ENCODE measurements at regions not wholly inside any gene's neighbourhood (a gene's known extent, or its start where the extent isn't known, plus 50 kb on each side); places are given as distances from the start of the nearest gene placed in this dataset.

DNA sequence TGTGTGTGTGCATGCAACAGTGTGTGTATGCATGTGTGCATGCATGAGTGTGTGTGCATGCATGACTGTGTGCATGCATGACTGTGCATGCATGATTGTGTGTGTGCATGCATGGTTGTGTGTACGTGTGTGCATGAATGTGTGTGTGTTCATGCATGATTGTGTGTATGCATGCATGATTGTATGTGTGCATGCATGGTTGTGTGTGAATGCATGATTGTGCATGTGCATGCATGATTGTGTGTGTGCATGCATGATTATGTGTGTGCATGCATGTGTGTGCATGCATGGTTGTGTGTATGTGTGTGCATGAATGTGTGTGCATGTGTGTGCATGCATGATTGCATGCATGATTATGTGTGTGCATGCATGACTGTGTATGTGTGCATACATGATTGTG is 1052.0 kb downstream of the TBC1D22A start:
- WGBS, 3 donors: 93 to 95% (median 94%) methylated on average over 1 of the region's 1 CpG
- Histone ChIP-seq H3K9me3 (no peaks in the 10 kb centered on the region), H3K27me3 (no peaks in the 10 kb centered on the region), H3K4me1 (ENCODE audit: insufficient read depth) (no peaks in the 10 kb centered on the region), H3K27ac (no peak overlapping the region), H3K36me3 (no peaks in the 10 kb centered on the region), H3K4me3 (no peak overlapping the region)
- no peak for DNase-seq
- intact Hi-C loops (cut with DNase I): no loop called here
- TF ChIP-seq POLR2A (IDR thresholded peaks at IDR 0.05) (no peak), EP300 (IDR thresholded peaks at IDR 0.05) (no peak)
- TF ChIP-seq, protein P1, sequence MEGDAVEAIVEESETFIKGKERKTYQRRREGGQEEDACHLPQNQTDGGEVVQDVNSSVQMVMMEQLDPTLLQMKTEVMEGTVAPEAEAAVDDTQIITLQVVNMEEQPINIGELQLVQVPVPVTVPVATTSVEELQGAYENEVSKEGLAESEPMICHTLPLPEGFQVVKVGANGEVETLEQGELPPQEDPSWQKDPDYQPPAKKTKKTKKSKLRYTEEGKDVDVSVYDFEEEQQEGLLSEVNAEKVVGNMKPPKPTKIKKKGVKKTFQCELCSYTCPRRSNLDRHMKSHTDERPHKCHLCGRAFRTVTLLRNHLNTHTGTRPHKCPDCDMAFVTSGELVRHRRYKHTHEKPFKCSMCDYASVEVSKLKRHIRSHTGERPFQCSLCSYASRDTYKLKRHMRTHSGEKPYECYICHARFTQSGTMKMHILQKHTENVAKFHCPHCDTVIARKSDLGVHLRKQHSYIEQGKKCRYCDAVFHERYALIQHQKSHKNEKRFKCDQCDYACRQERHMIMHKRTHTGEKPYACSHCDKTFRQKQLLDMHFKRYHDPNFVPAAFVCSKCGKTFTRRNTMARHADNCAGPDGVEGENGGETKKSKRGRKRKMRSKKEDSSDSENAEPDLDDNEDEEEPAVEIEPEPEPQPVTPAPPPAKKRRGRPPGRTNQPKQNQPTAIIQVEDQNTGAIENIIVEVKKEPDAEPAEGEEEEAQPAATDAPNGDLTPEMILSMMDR (IDR thresholded peaks at IDR 0.05): no peak

DNA sequence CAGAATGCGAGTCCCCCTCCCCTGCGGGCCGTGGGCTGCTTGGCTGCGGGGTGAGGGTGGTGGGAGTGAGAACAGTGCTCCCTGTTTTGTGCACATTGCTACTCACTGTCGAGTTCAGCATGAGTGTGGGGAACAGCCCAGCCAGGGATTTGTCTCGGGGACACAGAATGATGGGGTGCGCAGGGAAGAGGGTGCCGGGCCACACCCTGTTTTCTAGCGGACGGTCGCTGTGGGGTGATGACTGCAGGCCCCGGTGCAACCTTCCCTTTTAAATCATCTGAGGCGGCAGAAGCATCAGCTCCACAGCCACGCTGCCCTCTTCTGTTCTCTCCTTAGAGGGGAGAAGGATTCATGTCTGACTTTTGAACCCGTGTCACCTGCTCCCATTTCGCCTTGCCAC is 1051.2 kb downstream of the TBC1D22A start:
- WGBS, 3 donors: 82 to 85% (median 84%) methylated on average over 16 of the region's 16 CpGs
- intact Hi-C loops (cut with DNase I): no loop called here

DNA sequence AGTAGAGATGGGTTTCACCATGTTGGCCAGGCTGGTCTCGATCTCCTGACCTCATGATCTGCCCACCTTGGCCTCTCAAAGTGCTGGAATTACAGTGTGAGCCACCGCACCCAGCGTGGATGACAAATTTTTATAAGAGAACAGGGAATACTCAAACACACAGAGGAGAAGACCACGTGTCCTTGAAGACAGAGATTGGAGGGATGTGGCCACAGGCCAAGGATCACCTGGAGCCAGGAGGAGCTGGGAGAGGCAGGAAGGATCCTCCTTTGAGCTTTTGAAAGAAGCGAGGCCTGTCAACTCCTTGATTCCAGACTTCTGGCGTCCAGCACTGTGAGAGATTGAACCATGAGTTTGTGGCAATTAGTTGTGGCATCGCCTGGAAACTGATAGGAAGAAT is 1049.5 kb downstream of the TBC1D22A start:
- H3K4me3 ChIP-seq: no peak overlapping the region
- H3K27ac ChIP-seq: no peak overlapping the region
- intact Hi-C loops (cut with DNase I): no loop called here
- H3K9me3 ChIP-seq: no peaks in the 10 kb centered on the region
- H3K36me3 ChIP-seq: no peaks in the 10 kb centered on the region
- no peaks in the 10 kb centered on the region for H3K4me1 ChIP-seq (ENCODE audit: insufficient read depth)
- WGBS, 3 donors: 80 to 84% (median 80%) methylated on average over 7 of the region's 7 CpGs
- H3K27me3 ChIP-seq: no peaks in the 10 kb centered on the region
- DNase-seq: no peak
- no peak for TF ChIP-seq EP300 (IDR thresholded peaks at IDR 0.05)
- no peak for TF ChIP-seq POLR2A (IDR thresholded peaks at IDR 0.05)
- TF ChIP-seq, protein P1 (IDR thresholded peaks at IDR 0.05): no peak

More for the DNA sequence above, 1051.2 kb downstream of the TBC1D22A start:
- no peak overlapping the region for H3K27ac ChIP-seq
- H3K4me1 ChIP-seq (ENCODE audit: insufficient read depth): no peaks in the 10 kb centered on the region
- no peaks in the 10 kb centered on the region for H3K9me3 ChIP-seq
- no peak overlapping the region for H3K4me3 ChIP-seq
- TF ChIP-seq, protein P1 (IDR thresholded peaks at IDR 0.05): no peak
- TF ChIP-seq POLR2A (IDR thresholded peaks at IDR 0.05): no peak
- TF ChIP-seq EP300 (IDR thresholded peaks at IDR 0.05): no peak
- no peaks in the 10 kb centered on the region for H3K27me3 ChIP-seq
- DNase-seq: no peak
- no peaks in the 10 kb centered on the region for H3K36me3 ChIP-seq

DNA sequence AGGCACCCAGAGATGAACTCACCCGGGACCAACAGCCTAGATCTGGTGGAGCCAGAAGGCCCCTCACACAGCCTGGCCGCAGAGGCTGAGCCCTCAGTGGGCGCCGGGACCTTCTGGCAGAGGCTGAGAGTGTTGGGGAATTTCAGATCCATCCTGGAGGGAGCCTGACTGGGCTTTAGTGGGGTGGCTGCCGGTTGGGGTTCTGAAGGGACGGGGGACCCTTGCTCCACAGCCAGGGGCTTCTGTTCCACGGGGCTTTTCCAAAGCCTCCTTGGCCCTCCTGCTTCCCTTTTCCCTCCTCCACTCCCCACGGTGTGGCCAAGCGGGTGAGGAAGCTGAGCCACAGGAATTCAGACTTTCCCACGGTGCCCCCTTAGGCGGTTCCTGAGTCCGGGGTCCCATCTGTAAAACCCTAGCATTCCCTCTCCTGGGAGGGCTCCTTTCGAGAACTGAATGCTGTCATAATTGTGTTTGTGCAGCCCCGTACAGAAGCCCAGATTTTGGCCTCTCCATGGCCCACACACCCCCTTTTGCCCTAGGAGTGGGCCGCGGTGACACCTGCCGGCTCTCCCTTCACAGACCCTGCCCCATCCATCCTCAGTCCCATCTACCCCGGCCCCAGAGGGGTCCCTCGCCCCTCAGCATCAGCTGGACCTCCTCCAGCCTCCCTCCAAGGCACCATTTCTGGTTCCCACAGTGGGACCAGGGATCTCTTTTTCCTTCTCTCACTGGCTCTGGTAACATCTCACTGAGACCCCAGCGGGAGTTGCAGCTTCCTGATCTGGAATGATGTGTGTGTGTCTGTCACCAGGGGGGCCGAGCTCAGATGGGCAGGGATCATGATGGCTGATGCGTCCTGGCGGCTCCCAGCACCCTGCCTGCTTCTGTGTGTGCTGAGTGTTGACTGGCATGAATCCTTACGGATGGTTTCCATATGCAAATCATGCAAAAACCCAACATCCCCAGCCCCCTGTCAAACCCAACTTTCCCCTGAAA is 1048.4 kb downstream of the TBC1D22A start:
- Histone ChIP-seq H3K4me3 (no peak overlapping the region), H3K27ac (no peak overlapping the region), H3K9me3 (no peaks in the 10 kb centered on the region), H3K4me1 (ENCODE audit: insufficient read depth) (no peaks in the 10 kb centered on the region), H3K27me3 (no peaks in the 10 kb centered on the region), H3K36me3 (no peaks in the 10 kb centered on the region)
- DNase-seq: no peak
- no peak for TF ChIP-seq EP300 (IDR thresholded peaks at IDR 0.05)
- TF ChIP-seq POLR2A (IDR thresholded peaks at IDR 0.05): no peak
- TF ChIP-seq, protein P1 (IDR thresholded peaks at IDR 0.05): no peak
- intact Hi-C loops (cut with DNase I): no loop called here
- WGBS, 3 donors: 82 to 87% (median 85%) methylated on average over 21 to 24 of the region's 24 CpGs
